ENCODE measurements at regions not wholly inside any gene's neighbourhood (a gene's known extent, or its start where the extent isn't known, plus 50 kb on each side); places are given as distances from the start of the nearest gene placed in this dataset.

GRCh38 chr9:1456301-1457024 is 406.3 kb downstream of the DMRT2 start:
- TF ChIP-seq GATA2 (IDR thresholded peaks at IDR 0.05; ENCODE audit: low read depth, low read length): no peak
- TF ChIP-seq GATA3 (IDR thresholded peaks at IDR 0.05; ENCODE audit: low read depth, low read length): no peak
